HepG2 (cell line): ENCODE measurements at regions not wholly inside any gene's neighbourhood (a gene's known extent, or its start where the extent isn't known, plus 50 kb on each side); places are given as distances from the start of the nearest gene placed in this dataset.

Source experiments
- ATAC-seq: fragments of 200-7000 bp; cut with Tn5 transposase; 3 replicates; pipeline ENCODE4 v1.9.1; 2020; ENCODE audit warnings: mild to moderate bottlenecking, moderate library complexity
- BruUV-seq: library from RNA; stranded (reverse); fragments of 400-500 nt; replicated peaks from 2 replicates; lab custom pipeline; 2021; lab: Mats Ljungman, UMichigan
- CTCF ChIA-PET: fragments of 300-600 bp; formaldehyde crosslinking; extraction: SDS; loops from one replicate; lab custom pipeline; 2021; ENCODE audit warnings: low total read pairs, inconsistent platforms, low intra/inter-chr PET ratio; lab: Yijun Ruan, JAX
- POLR2A ChIA-PET: fragments of 350-600 bp; sonication (Branson Sonifier 250); formaldehyde crosslinking; loops from one replicate; lab custom pipeline; 2020; ENCODE audit warnings: antibody characterized with exemption, inconsistent platforms; lab: Yijun Ruan, JAX
- DNase-seq: peaks from one replicate; pipeline ENCODE4 v3.0.0-alpha.2; 2015; ENCODE audit warnings: low spot score
- FAIRE-seq: peaks from 3 replicates; lab custom pipeline; 2011; peaks lifted over from hg19 to GRCh38; lab: Jason Lieb, UNC
- H2AFZ ChIP-seq: one replicate; pipeline ENCODE4 v1.6.1; 2011; ENCODE audit warnings: low read length, inconsistent platforms
- H3K27ac ChIP-seq: fragments of 300-600 bp; 3 replicates; pipeline ENCODE4 v1.8.0; 2011; ENCODE audit warnings: mixed run types, mild to moderate bottlenecking, mixed read lengths, low read length, inconsistent platforms; ENCODE audit not compliant: insufficient read depth; ENCODE audit errors: extremely low read length
- H3K27me3 ChIP-seq, 2 experiments: fragments of 200-600 bp in 1 of 2; 2 replicates in 1 of 2; 3 replicates in 1 of 2; pipeline versions ENCODE4 v1.6.0 to v1.8.0; 2011; ENCODE audit warnings: low read length in 2 of 2, mild to moderate bottlenecking in 2 of 2, moderate library complexity in 2 of 2, inconsistent platforms in 1 of 2; ENCODE audit not compliant: insufficient read depth in 2 of 2, control insufficient read depth in 1 of 2
- H3K36me3 ChIP-seq, 2 experiments: fragments of 200-600 bp in 1 of 2; replicated peaks in 1 of 2; 2 replicates in 1 of 2; 3 replicates in 1 of 2; pipeline versions ENCODE4 v1.5.1 to v1.8.0; 2011; ENCODE audit warnings: low read length in 2 of 2, inconsistent platforms in 1 of 2; ENCODE audit not compliant: insufficient read depth in 2 of 2, control insufficient read depth in 1 of 2
- H3K4me1 ChIP-seq: 2 replicates; pipeline ENCODE4 v1.5.1; 2012; ENCODE audit warnings: low read length, inconsistent platforms; ENCODE audit not compliant: insufficient read depth
- H3K4me2 ChIP-seq: 2 replicates; pipeline ENCODE4 v1.6.0; 2011; ENCODE audit warnings: low read depth, low read length, inconsistent platforms
- H3K4me3 ChIP-seq, 3 experiments: fragments of 200-600 bp in 1 of 3; sonication (generic), shearing (Covaris generic) in 1 of 3; replicated peaks in 1 of 3; 2 replicates each; pipeline ENCODE4 v1.5.1; 2011 to 2016; ENCODE audit warnings: low read length in 3 of 3, inconsistent platforms in 2 of 3, low read depth in 2 of 3, mild to moderate bottlenecking in 2 of 3, control low read depth in 1 of 3, mixed read lengths in 1 of 3; ENCODE audit not compliant: insufficient read depth in 1 of 3
- H3K79me2 ChIP-seq: one replicate; pipeline ENCODE4 v1.6.1; 2011; ENCODE audit warnings: low read length, inconsistent platforms; ENCODE audit not compliant: insufficient read depth
- H3K9ac ChIP-seq: 2 replicates; pipeline ENCODE4 v1.6.0; 2011; ENCODE audit warnings: mild to moderate bottlenecking, low read depth, low read length, inconsistent platforms; ENCODE audit not compliant: insufficient read depth
- H3K9me3 ChIP-seq: 2 replicates; pipeline ENCODE4 v1.5.1; 2012; ENCODE audit warnings: mild to moderate bottlenecking, low read length
- H4K20me1 ChIP-seq: 2 replicates; pipeline ENCODE4 v1.6.0; 2011; ENCODE audit warnings: inconsistent platforms, mild to moderate bottlenecking, low read length, moderate library complexity; ENCODE audit not compliant: insufficient read depth
- KMT2A ChIP-seq: sonication (generic); formaldehyde crosslinking; IDR thresholded peaks from 2 replicates; pipeline ENCODE4 v1.4.0; 2020; ENCODE audit warnings: missing genetic modification reagents
- MED13 ChIP-seq: sonication (generic); formaldehyde crosslinking; IDR thresholded peaks from 2 replicates; pipeline ENCODE4 v1.5.0; 2020; ENCODE audit warnings: missing genetic modification reagents
- YY1 ChIP-seq: IDR thresholded peaks from 2 replicates; pipeline ENCODE4 v1.6.1; 2011; ENCODE audit warnings: low read length, low read depth, moderate library complexity, mild to moderate bottlenecking; ENCODE audit not compliant: insufficient read depth, insufficient replicate concordance
- ZFP1 ChIP-seq: IDR thresholded peaks from 2 replicates; pipeline ENCODE4 v1.6.1; 2016
- ZFYVE20 ChIP-seq: sonication (generic); formaldehyde crosslinking; IDR thresholded peaks from 2 replicates; pipeline ENCODE4 v1.8.0; 2023; ENCODE audit warnings: low read depth, mild to moderate bottlenecking, moderate library complexity, missing genetic modification reagents, borderline replicate concordance
- ZMYM4 ChIP-seq: sonication (generic); formaldehyde crosslinking; IDR thresholded peaks from 2 replicates; pipeline ENCODE4 v1.8.1; 2023; ENCODE audit warnings: mild to moderate bottlenecking, missing genetic modification reagents
- ZNF780A ChIP-seq: sonication (generic); formaldehyde crosslinking; IDR thresholded peaks from 2 replicates; pipeline ENCODE4 v1.8.0; 2022; ENCODE audit warnings: mild to moderate bottlenecking, missing genetic modification reagents, moderate library complexity
- WGBS: methylation state at CpG from one replicate; pipeline ENCODE4 v1.1.6; 2017; ENCODE audit warnings: low lambda C conversion rate; 5-methylcytosine and 5-hydroxymethylcytosine counted together
- in situ Hi-C: cut with HindIII; loops from 2 replicates; pipeline ENCODE4 v1.10.0; 2017; ENCODE audit warnings: low pct_unique_long_range_greater_than_20kb; ENCODE audit not compliant: extremely low pct_ligation_motif_present
- intact Hi-C: fragments of 100-400 bp; cut with micrococcal nuclease; formaldehyde crosslinking; loops from one replicate; pipeline ENCODE4 v1.10.0; 2022; ENCODE audit not compliant: unreplicated experiment
- TF ChIP-seq, protein P1 (sequence below): sonication (generic); formaldehyde crosslinking; IDR thresholded peaks from 2 replicates; pipeline ENCODE4 v1.8.1; 2023; ENCODE audit warnings: mild to moderate bottlenecking, moderate library complexity, missing genetic modification reagents
- TF ChIP-seq, protein P2 (sequence below): sonication (generic); formaldehyde crosslinking; IDR thresholded peaks from 2 replicates; pipeline ENCODE4 v1.4.0; 2020; ENCODE audit warnings: mild to moderate bottlenecking, missing genetic modification reagents
- TF ChIP-seq, protein P3 (sequence below): sonication (generic); formaldehyde crosslinking; IDR thresholded peaks from 2 replicates; pipeline ENCODE4 v1.4.0; 2020; ENCODE audit warnings: mild to moderate bottlenecking, missing genetic modification reagents
- TF ChIP-seq, protein P4 (sequence below): sonication (generic); formaldehyde crosslinking; IDR thresholded peaks from 2 replicates; pipeline ENCODE4 v1.8.1; 2023; ENCODE audit warnings: missing genetic modification reagents, mild to moderate bottlenecking, borderline replicate concordance

DNA sequence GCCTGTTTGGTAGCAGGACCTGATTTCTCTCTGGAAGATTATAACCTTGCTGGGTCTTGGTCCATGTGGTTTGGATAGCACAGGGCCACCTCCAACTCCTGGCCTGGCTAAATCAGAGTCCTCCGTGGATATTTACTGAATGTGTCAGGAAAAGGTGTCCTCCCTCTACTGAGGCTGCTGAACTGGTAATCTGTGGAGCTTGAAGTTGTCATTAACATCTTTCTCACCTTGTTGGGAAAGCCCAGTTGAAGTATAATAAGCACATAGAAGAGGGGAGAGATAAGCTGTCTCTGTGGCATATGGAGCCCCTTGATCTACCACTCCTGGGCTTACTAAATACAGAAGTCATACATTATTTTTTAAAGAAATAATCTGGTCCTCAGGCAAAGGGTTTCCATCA is 294.3 kb upstream of the B3GALT2 start:
- Histone ChIP-seq H3K4me3 (no peak overlapping the region), H3K36me3 (no peaks in the 10 kb centered on the region), H3K27ac (no peak overlapping the region), H3K9ac (no peak overlapping the region), H3K27me3 (no peaks in the 10 kb centered on the region), H4K20me1 (no peaks in the 10 kb centered on the region), H3K9me3 (no peaks in the 10 kb centered on the region), H2AFZ (no peak overlapping the region), H3K79me2 (no peaks in the 10 kb centered on the region), H3K4me1 (no peaks in the 10 kb centered on the region), H3K4me2 (no peak overlapping the region)
- 0% methylated on average over 1 of the region's 1 CpG for WGBS
- ChIA-PET POLR2A (no interaction called here), CTCF (no interaction called here)
- no TSS peak for BruUV-seq
- intact Hi-C loops, result no loop called here
- DNase-seq (no peak), FAIRE-seq (no peak), ATAC-seq (no peak)
- no peak for TF ChIP-seq ZFYVE20 (CRISPR knock-in tag)
- TF ChIP-seq, protein P1, sequence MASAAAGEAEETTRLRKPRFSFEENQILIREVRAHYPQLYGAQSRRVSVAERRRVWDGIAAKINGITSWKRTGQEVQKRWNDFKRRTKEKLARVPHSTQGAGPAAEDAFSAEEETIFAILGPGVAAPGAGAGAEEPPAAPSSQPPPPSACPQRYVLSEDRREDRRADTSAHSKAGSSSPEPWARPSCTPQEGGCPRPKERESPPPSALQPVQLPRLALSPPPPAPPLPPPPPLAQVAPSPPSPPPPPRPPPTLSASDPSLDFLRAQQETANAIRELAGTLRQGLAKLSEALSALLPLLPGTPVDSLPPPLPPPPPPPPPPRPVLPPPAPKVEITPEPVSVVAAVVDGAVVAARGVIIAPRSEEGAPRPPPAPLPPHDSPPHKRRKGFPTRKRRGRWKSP (CRISPR knock-in tag), result no peak
- no peak for TF ChIP-seq ZNF780A (CRISPR knock-in tag)
- TF ChIP-seq YY1, result no peak
- TF ChIP-seq, protein P2, sequence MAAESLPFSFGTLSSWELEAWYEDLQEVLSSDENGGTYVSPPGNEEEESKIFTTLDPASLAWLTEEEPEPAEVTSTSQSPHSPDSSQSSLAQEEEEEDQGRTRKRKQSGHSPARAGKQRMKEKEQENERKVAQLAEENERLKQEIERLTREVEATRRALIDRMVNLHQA (CRISPR knock-in tag), result no peak
- no peak for TF ChIP-seq ZFP1 (CRISPR knock-in tag)
- TF ChIP-seq MED13 (CRISPR knock-in tag), result no peak
- no peak for TF ChIP-seq KMT2A (CRISPR knock-in tag)
- TF ChIP-seq, protein P3, sequence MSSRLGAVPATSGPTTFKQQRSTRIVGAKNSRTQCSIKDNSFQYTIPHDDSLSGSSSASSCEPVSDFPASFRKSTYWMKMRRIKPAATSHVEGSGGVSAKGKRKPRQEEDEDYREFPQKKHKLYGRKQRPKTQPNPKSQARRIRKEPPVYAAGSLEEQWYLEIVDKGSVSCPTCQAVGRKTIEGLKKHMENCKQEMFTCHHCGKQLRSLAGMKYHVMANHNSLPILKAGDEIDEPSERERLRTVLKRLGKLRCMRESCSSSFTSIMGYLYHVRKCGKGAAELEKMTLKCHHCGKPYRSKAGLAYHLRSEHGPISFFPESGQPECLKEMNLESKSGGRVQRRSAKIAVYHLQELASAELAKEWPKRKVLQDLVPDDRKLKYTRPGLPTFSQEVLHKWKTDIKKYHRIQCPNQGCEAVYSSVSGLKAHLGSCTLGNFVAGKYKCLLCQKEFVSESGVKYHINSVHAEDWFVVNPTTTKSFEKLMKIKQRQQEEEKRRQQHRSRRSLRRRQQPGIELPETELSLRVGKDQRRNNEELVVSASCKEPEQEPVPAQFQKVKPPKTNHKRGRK (CRISPR knock-in tag), result no peak
- TF ChIP-seq, protein P4, sequence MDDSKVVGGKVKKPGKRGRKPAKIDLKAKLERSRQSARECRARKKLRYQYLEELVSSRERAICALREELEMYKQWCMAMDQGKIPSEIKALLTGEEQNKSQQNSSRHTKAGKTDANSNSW, result no peak
- no peak for TF ChIP-seq ZMYM4 (CRISPR knock-in tag)
- in situ Hi-C loops, result no loop called here
